Heart right ventricle (tissue), 16 donors: ENCODE measurements at regions not wholly inside any gene's neighbourhood (a gene's known extent, or its start where the extent isn't known, plus 50 kb on each side); places are given as distances from the start of the nearest gene placed in this dataset.

Experiments used
- ATAC-seq, 8 donors: fragments of 200-7000 bp; cut with Tn5 transposase; one replicate each; pipeline ENCODE4 v1.9.1; 2020; ENCODE audit warnings: mild to moderate bottlenecking in 8 of 8, moderate library complexity in 8 of 8, moderate number of reproducible peaks in 1 of 8
- DNase-seq, 2 donors: peaks; one replicate each; pipeline ENCODE4 v3.0.0-alpha.2; 2020
- H3K27ac ChIP-seq, 10 donors: fragments of 200-600 bp; sonication (generic) in 2 of 10; one replicate each; pipeline versions ENCODE4 v1.5.0 to v1.8.0; 2020 to 2022; ENCODE audit warnings: mild to moderate bottlenecking in 3 of 10
- H3K27me3 ChIP-seq, 7 donors: fragments of 200-600 bp; one replicate each; pipeline ENCODE4 v1.8.0; 2021 to 2022; ENCODE audit warnings: mild to moderate bottlenecking in 2 of 7
- H3K36me3 ChIP-seq, 9 donors: fragments of 200-600 bp; sonication (generic) in 1 of 9; one replicate each; pipeline versions ENCODE4 v1.5.0 to v1.8.0; 2020 to 2022; ENCODE audit warnings: mild to moderate bottlenecking in 2 of 9
- H3K4me1 ChIP-seq, 9 donors: fragments of 200-600 bp; sonication (generic) in 1 of 9; one replicate each; pipeline versions ENCODE4 v1.5.0 to v1.8.0; 2020 to 2022; ENCODE audit warnings: mild to moderate bottlenecking in 4 of 9
- H3K4me3 ChIP-seq, 10 donors: fragments of 200-600 bp; sonication (generic) in 2 of 10; one replicate each; pipeline versions ENCODE4 v1.5.0 to v1.8.0; 2020 to 2022; ENCODE audit warnings: mild to moderate bottlenecking in 7 of 10, moderate library complexity in 2 of 10
- H3K9me3 ChIP-seq, 11 donors: fragments of 200-600 bp in 10 of 11; sonication (generic) in 2 of 11; one replicate each; pipeline versions ENCODE4 v1.5.0 to v1.8.0; 2013 to 2022; ENCODE audit warnings: mild to moderate bottlenecking in 2 of 11, control low read depth in 1 of 11, moderate library complexity in 1 of 11
- CTCF ChIP-seq, 9 donors: fragments of 200-600 bp; sonication (generic) in 2 of 9; IDR thresholded peaks; one replicate each; pipeline versions ENCODE4 v1.5.0 to v1.8.0; 2021 to 2022; ENCODE audit warnings: antibody characterized with exemption in 9 of 9, mild to moderate bottlenecking in 5 of 9, moderate library complexity in 1 of 9
- WGBS, 2 donors: extraction: QIAGEN DNeasy Blood & Tissue Kit; methylation state at CpG; one replicate each; pipeline ENCODE4 v1.1.7; 2013; ENCODE audit warnings: inconsistent platforms in 1 of 2; 5-methylcytosine and 5-hydroxymethylcytosine counted together
- intact Hi-C, 10 donors: fragments of 100-400 bp; cut with DNase I; formaldehyde crosslinking; loops; one replicate each; pipeline versions ENCODE4 v1.11.1 to v1.14.2; 2022
- donor health status: Arrhythmogenic right ventricular cardiomyopathy.
- donor health status: ischemic (EF 13 %, LVEDD 7.1; RV severe dilation, severe dysfunction).
- donor health status: healthy with polysubstance abuse.
- donor health status: DM: no; HTN: yes; CAD: no.
- donor health status: DM: no; HTN: no; CAD: no.
- donor health status: ischemic (EF 25% LVEDD 6.9; RV normal size, moderate dysfunction).
- donor health status: ischemic (EF 25% LVEDD 5.7; RV mildly dilated, moderate dysfunction).
- donor health status: healthy.
- donor health status: DM: yes; HTN: yes; CAD: no.
- donor health status: Ischemic cardiomyopathy.
- donor health status: ischemic (EF 35%, LVEDD 5.7; RV mildly dilated, moderate dysfunction).
- donor health status: nonischemic (EF 11% LVEDD 7.7; RV severe dilation, severe dysfunction).
- donor health status: DM: yes; HTN: yes; CAD: no.
- donor health status: PGD.
- donor health status: ischemic (EF 29% LVEDD 5.4; RV normal size, mild dysfunction).
- donor health status: nonischemic (EF 23%, LVEDD 6.1; RV moderate dilation, normal function).

GRCh38 chr21:36603221-36603620 is 95.7 kb upstream of the SIM2 start:
- Histone ChIP-seq H3K27me3 (peaks cover 0 to 52% (median 19%) of the 10 kb centered on the region in 7 donors), H3K9me3 (peaks cover 0 to 18% (median 0%) of the 10 kb centered on the region in 11 donors), H3K36me3 (no peaks in the 10 kb centered on the region), H3K4me1 (no peaks in the 10 kb centered on the region), H3K4me3 (no peak overlapping the region), H3K27ac (no peak overlapping the region)
- WGBS, 2 donors: 53 to 62% methylated on average over 2 of the region's 2 CpGs
- intact Hi-C loops: no loop called here
- ATAC-seq (no peak), DNase-seq (no peak)
- TF ChIP-seq CTCF (IDR thresholded peaks at IDR 0.05): no peak

GRCh38 chr21:36605426-36605825 is 93.5 kb upstream of the SIM2 start:
- peaks cover 0 to 10% (median 0%) of the 10 kb centered on the region in 11 donors for H3K9me3 ChIP-seq
- no peak overlapping the region for H3K27ac ChIP-seq
- intact Hi-C loops: no loop called here
- no peaks in the 10 kb centered on the region for H3K4me1 ChIP-seq
- peaks cover 0 to 49% (median 19%) of the 10 kb centered on the region in 7 donors for H3K27me3 ChIP-seq
- TF ChIP-seq CTCF (IDR thresholded peaks at IDR 0.05): no peak
- no peaks in the 10 kb centered on the region for H3K36me3 ChIP-seq
- no peak overlapping the region for H3K4me3 ChIP-seq
- DNase-seq (no peak), ATAC-seq (no peak)
- 54 to 61% methylated on average over 8 of the region's 8 CpGs for WGBS, 2 donors

GRCh38 chr21:36606287-36606982 is 92.5 kb upstream of the SIM2 start:
- H3K9me3 ChIP-seq: peaks cover 0 to 10% (median 0%) of the 10 kb centered on the region in 11 donors
- no peak for DNase-seq
- 64 to 71% methylated on average over 19 of the region's 19 CpGs for WGBS, 2 donors
- no peak for ATAC-seq
- TF ChIP-seq CTCF (IDR thresholded peaks at IDR 0.05): no peak
- H3K4me1 ChIP-seq: no peaks in the 10 kb centered on the region
- H3K27me3 ChIP-seq: peaks cover 0 to 44% (median 16%) of the 10 kb centered on the region in 7 donors
- H3K4me3 ChIP-seq: no peak overlapping the region
- intact Hi-C loops: no loop called here
- H3K27ac ChIP-seq: no peak overlapping the region
- H3K36me3 ChIP-seq: no peaks in the 10 kb centered on the region

GRCh38 chr21:36606983-36607325 is 92.0 kb upstream of the SIM2 start:
- WGBS, 2 donors: 72 to 76% methylated on average over 6 of the region's 6 CpGs

More at GRCh38 chr21:36606983-36607325, 92.0 kb upstream of the SIM2 start:
- Histone ChIP-seq H3K4me1 (no peaks in the 10 kb centered on the region), H3K27me3 (peaks cover 0 to 43% (median 16%) of the 10 kb centered on the region in 7 donors), H3K36me3 (no peaks in the 10 kb centered on the region), H3K4me3 (no peak overlapping the region), H3K27ac (no peak overlapping the region), H3K9me3 (peaks cover 0 to 10% (median 0%) of the 10 kb centered on the region in 11 donors)
- intact Hi-C loops: no loop called here
- DNase-seq (no peak), ATAC-seq (no peak)
- TF ChIP-seq CTCF (IDR thresholded peaks at IDR 0.05): no peak
